H1 (cell line): ENCODE measurements at regions not wholly inside any gene's neighbourhood (a gene's known extent, or its start where the extent isn't known, plus 50 kb on each side); places are given as distances from the start of the nearest gene placed in this dataset.

Experiments
- ASH2L ChIP-seq: fragments of 200-600, 300-600 bp; sonication (generic); IDR thresholded peaks from one replicate; pipeline ENCODE4 v1.7.1; 2017; ENCODE audit warnings: low read length
- EGR1 ChIP-seq: IDR thresholded peaks from 2 replicates; pipeline ENCODE4 v1.6.1; 2011; ENCODE audit warnings: low read depth, low read length, borderline replicate concordance
- SRF ChIP-seq: IDR thresholded peaks from 2 replicates; pipeline ENCODE4 v1.6.1; 2011; ENCODE audit warnings: mild to moderate bottlenecking, low read depth, low read length, moderate library complexity

DNA sequence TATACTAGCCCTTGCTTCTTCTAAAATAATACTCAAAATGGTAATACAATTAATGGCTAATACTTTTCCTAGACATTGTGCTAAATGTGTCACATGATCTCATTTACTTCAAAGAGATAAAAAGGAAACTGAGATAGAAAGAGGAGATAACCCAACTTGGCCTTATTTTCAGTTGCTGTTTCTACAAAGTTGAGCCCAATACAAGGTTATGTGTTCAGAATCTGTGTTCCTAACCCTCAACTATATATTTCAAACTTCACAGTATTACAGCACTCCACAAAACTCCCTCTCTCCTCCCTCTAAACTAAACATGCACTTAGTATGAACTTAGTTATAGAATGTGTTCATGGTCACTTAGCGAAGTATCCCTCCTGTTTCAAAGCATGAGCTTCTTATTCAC lies 277.9 kb downstream of the CCER1 start (continued):
- TF ChIP-seq SRF (no peak), EGR1 (no peak), ASH2L (no peak)
